ENCODE measurements at regions not wholly inside any gene's neighbourhood (a gene's known extent, or its start where the extent isn't known, plus 50 kb on each side); places are given as distances from the start of the nearest gene placed in this dataset.

DNA sequence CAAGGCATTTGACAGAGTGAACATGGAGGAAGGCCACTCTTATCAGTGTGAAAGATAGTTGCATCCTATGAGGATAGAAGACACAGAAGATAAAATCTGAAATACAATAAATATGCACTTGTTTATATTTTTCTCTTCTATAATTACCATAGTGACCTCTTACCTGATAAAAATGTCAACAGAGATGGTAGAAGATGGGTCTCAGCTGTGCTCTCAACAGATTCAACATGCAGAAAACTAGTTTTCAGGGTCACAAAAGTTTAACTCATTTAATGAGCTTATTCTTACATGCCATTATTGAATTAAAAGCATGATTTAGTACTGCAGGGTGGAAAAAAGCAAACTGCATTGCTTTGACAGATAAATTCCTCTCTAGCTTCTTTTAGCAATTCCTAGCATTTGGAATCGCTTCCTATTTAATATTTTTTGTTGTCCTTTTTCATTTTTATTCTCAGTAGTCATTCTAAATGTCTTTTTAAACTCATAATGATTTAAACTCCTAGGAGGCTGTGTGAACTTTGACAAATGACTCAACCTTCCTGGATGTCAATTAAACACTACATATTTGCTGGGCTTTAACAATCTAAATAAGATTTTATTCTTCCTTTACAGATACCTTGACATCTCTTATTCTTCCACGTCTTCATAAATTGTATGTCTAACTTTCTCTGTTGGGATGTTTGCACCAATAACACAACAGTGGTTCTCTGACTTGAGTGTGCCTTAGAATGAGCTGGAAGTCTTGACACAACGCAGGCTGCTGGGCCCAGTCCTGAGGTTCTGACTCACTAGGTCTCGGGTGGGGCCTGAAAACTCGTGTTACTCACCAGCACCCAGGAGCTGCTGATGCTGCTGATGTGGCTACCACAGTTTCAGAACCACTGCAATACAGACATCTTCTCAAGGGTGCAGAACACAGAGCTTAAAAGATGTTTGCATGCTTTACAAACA is 565.5 kb upstream of the IGFBP3 start:
- Histone ChIP-seq H2BK12ac (ENCODE audit: low read length in 2 of 2) (peak overlapping the region; percentile 43 to 87), H4K91ac (ENCODE audit: low read length) (no peak overlapping the region), H4K8ac (ENCODE audit: low read length) (peak overlapping the region; percentile 81), H2AFZ (ENCODE audit: low read depth, low read length) (no peak overlapping the region), H3K27ac (ENCODE audit: low read length, poor library complexity, severe bottlenecking) (peak overlapping the region; percentile 72), H3K4me1 (ENCODE audit: control insufficient read depth, insufficient read depth, low read depth, low read length) (peaks cover 8% of the 10 kb centered on the region), H3K27me3 (ENCODE audit: control insufficient read depth in 1 of 2, insufficient read depth in 1 of 2, low read length in 2 of 2) (no peaks in the 10 kb centered on the region), H3K18ac (ENCODE audit: low read depth in 1 of 2, low read length in 2 of 2) (no peak overlapping the region), H3K14ac (ENCODE audit: low read length in 2 of 2) (no peak overlapping the region), H2BK5ac (ENCODE audit: low read depth, low read length, poor library complexity, severe bottlenecking) (no peak overlapping the region), H2BK120ac (ENCODE audit: low read depth, low read length) (no peak overlapping the region), H3K4me2 (ENCODE audit: low read length, poor library complexity, severe bottlenecking) (no peak overlapping the region), H3K4me3 (ENCODE audit: insufficient read depth in 1 of 2, low read depth in 1 of 2, low read length in 2 of 2) (no peak overlapping the region), H2AK5ac (ENCODE audit: low read length, severe bottlenecking) (no peak overlapping the region), H3K23ac (ENCODE audit: low read length in 2 of 2) (no peak overlapping the region), H3K4ac (ENCODE audit: low read depth in 1 of 2, low read length in 2 of 2) (peak overlapping the region in 1 of 2 experiments; percentile 56), H2BK15ac (ENCODE audit: low read depth, poor library complexity, severe bottlenecking) (peak overlapping the region; percentile 4), H3K9ac (ENCODE audit: low read length) (peak overlapping the region; percentile 62), H3K9me3 (ENCODE audit: control insufficient read depth, low read length) (no peaks in the 10 kb centered on the region), H3K79me1 (replicated peaks; ENCODE audit: low read length, poor library complexity, severe bottlenecking) (no peaks in the 10 kb centered on the region), H3K36me3 (ENCODE audit: control insufficient read depth in 1 of 2, insufficient read depth in 2 of 2, low read depth in 1 of 2, low read length in 2 of 2) (no peaks in the 10 kb centered on the region)
- DNase-seq: peak; percentile 81
- WGBS: 12% methylated on average over 4 of the region's 5 CpGs

DNA sequence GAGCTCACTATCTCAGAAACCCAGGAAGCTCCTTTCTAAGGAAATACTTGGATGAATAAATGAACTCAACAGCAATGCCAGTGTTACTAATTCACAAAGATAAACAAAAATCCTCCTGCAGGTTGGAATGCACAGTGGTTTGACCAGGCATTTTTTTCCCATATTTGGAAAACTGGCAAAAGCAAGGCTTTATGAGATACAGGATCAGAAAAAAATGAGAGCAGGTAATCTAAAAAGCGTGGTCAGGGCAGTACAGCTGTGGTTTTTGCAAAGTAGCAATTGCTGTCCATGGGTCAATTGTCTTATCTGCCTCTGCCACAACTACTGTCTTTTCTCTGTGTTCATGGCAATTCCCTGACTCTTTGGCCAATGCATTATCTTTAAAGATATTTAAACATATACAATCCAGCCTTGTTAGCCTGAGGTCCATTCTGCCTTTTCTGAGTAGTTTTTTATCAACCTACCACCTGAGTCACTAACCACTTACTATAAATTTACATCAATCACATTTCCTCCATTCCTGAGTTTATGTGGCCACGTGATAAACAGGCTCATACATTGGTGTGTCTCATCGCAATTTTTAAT is 564.5 kb upstream of the IGFBP3 start:
- WGBS: 45% methylated on average over 1 of the region's 3 CpGs
- Histone ChIP-seq H3K4me3 (ENCODE audit: insufficient read depth in 1 of 2, low read depth in 1 of 2, low read length in 2 of 2) (no peak overlapping the region), H2AK5ac (ENCODE audit: low read length, severe bottlenecking) (no peak overlapping the region), H2BK120ac (ENCODE audit: low read depth, low read length) (peak overlapping the region; percentile 34), H2AFZ (ENCODE audit: low read depth, low read length) (no peak overlapping the region), H3K9me3 (ENCODE audit: control insufficient read depth, low read length) (no peaks in the 10 kb centered on the region), H3K27me3 (ENCODE audit: control insufficient read depth in 1 of 2, insufficient read depth in 1 of 2, low read length in 2 of 2) (no peaks in the 10 kb centered on the region), H3K36me3 (ENCODE audit: control insufficient read depth in 1 of 2, insufficient read depth in 2 of 2, low read depth in 1 of 2, low read length in 2 of 2) (no peaks in the 10 kb centered on the region), H3K14ac (ENCODE audit: low read length in 2 of 2) (no peak overlapping the region), H3K23ac (ENCODE audit: low read length in 2 of 2) (no peak overlapping the region), H4K91ac (ENCODE audit: low read length) (no peak overlapping the region), H3K4ac (ENCODE audit: low read depth in 1 of 2, low read length in 2 of 2) (no peak overlapping the region), H2BK15ac (ENCODE audit: low read depth, poor library complexity, severe bottlenecking) (no peak overlapping the region), H3K18ac (ENCODE audit: low read depth in 1 of 2, low read length in 2 of 2) (peak overlapping the region in 1 of 2 experiments; percentile 91), H3K4me1 (ENCODE audit: control insufficient read depth, insufficient read depth, low read depth, low read length) (peaks cover 8% of the 10 kb centered on the region), H4K8ac (ENCODE audit: low read length) (no peak overlapping the region), H2BK5ac (ENCODE audit: low read depth, low read length, poor library complexity, severe bottlenecking) (no peak overlapping the region), H3K79me1 (replicated peaks; ENCODE audit: low read length, poor library complexity, severe bottlenecking) (no peaks in the 10 kb centered on the region), H2BK12ac (ENCODE audit: low read length in 2 of 2) (no peak overlapping the region), H3K4me2 (ENCODE audit: low read length, poor library complexity, severe bottlenecking) (no peak overlapping the region), H3K27ac (ENCODE audit: low read length, poor library complexity, severe bottlenecking) (peak overlapping the region; percentile 94), H3K9ac (ENCODE audit: low read length) (peak overlapping the region; percentile 62)
- peak; percentile 64 for DNase-seq

DNA sequence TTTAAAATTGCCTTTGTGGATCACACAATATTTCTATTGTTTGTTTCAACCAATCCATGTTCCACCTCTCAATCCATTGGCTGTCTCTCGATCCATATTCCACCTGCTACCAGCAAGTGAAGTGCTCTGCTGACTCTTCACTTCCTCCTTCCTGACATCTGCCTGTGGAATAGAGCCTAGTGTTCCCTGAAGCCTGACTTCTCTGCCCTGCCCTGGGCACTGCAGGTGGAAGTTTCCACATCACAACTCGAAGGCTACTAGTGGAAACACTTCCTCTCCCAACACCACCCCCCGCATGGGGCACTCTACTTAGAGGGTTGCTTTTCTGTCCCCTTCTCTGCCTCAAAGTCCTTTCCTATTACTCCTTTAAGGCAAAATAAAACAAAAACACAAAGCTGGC is 563.8 kb upstream of the IGFBP3 start:
- H3K4me2 ChIP-seq (ENCODE audit: low read length, poor library complexity, severe bottlenecking): no peak overlapping the region
- peak overlapping the region; percentile 41 for H4K8ac ChIP-seq (ENCODE audit: low read length)
- peak overlapping the region; percentile 100 for H2AK5ac ChIP-seq (ENCODE audit: low read length, severe bottlenecking)
- H3K27ac ChIP-seq (ENCODE audit: low read length, poor library complexity, severe bottlenecking): peak overlapping the region; percentile 89
- H3K23ac ChIP-seq (ENCODE audit: low read length in 2 of 2): no peak overlapping the region
- H3K14ac ChIP-seq (ENCODE audit: low read length in 2 of 2): no peak overlapping the region
- H3K36me3 ChIP-seq (ENCODE audit: control insufficient read depth in 1 of 2, insufficient read depth in 2 of 2, low read depth in 1 of 2, low read length in 2 of 2): no peaks in the 10 kb centered on the region
- no peaks in the 10 kb centered on the region for H3K79me1 ChIP-seq (replicated peaks; ENCODE audit: low read length, poor library complexity, severe bottlenecking)
- peak overlapping the region; percentile 72 to 95 for H2BK12ac ChIP-seq (ENCODE audit: low read length in 2 of 2)
- no peak overlapping the region for H3K9ac ChIP-seq (ENCODE audit: low read length)
- no peaks in the 10 kb centered on the region for H3K9me3 ChIP-seq (ENCODE audit: control insufficient read depth, low read length)
- DNase-seq: no peak
- peak overlapping the region; percentile 65 to 91 for H3K18ac ChIP-seq (ENCODE audit: low read depth in 1 of 2, low read length in 2 of 2)
- H4K91ac ChIP-seq (ENCODE audit: low read length): peak overlapping the region; percentile 94
- WGBS: 78% methylated on average over 3 of the region's 3 CpGs
- H2BK120ac ChIP-seq (ENCODE audit: low read depth, low read length): peak overlapping the region; percentile 89
- H2BK15ac ChIP-seq (ENCODE audit: low read depth, poor library complexity, severe bottlenecking): peak overlapping the region; percentile 83
- H3K4ac ChIP-seq (ENCODE audit: low read depth in 1 of 2, low read length in 2 of 2): peak overlapping the region in 1 of 2 experiments; percentile 57
- no peaks in the 10 kb centered on the region for H3K27me3 ChIP-seq (ENCODE audit: control insufficient read depth in 1 of 2, insufficient read depth in 1 of 2, low read length in 2 of 2)
- H3K4me3 ChIP-seq (ENCODE audit: insufficient read depth in 1 of 2, low read depth in 1 of 2, low read length in 2 of 2): no peak overlapping the region
- H2BK5ac ChIP-seq (ENCODE audit: low read depth, low read length, poor library complexity, severe bottlenecking): peak overlapping the region; percentile 86
- H3K4me1 ChIP-seq (ENCODE audit: control insufficient read depth, insufficient read depth, low read depth, low read length): peaks cover 10% of the 10 kb centered on the region
- H2AFZ ChIP-seq (ENCODE audit: low read depth, low read length): no peak overlapping the region

DNA sequence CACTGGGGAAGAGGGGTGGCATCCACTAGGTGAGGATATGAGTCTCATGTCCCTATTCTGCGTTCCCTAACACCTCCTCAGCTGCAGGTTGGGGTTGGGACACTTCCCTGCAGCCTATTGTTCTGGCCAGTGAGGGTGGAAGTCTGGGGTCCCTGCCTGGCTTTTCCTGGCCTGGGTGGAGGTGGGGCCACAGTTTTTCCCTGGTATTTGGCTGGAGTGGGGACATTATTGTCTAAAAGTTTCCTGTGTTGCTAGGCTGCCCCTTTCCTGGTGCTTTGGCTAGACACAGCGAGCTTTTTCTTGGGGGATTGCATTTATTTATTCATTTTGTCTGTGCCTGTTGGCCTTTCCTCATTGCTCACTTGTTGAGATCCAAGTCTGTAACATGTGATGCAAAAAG is 559.5 kb upstream of the IGFBP3 start:
- H3K27me3 ChIP-seq (ENCODE audit: control insufficient read depth in 1 of 2, insufficient read depth in 1 of 2, low read length in 2 of 2): no peaks in the 10 kb centered on the region
- no peak overlapping the region for H2AFZ ChIP-seq (ENCODE audit: low read depth, low read length)
- H3K36me3 ChIP-seq (ENCODE audit: control insufficient read depth in 1 of 2, insufficient read depth in 2 of 2, low read depth in 1 of 2, low read length in 2 of 2): no peaks in the 10 kb centered on the region
- DNase-seq: no peak
- no peak overlapping the region for H3K23ac ChIP-seq (ENCODE audit: low read length in 2 of 2)
- H3K14ac ChIP-seq (ENCODE audit: low read length in 2 of 2): no peak overlapping the region
- no peak overlapping the region for H3K27ac ChIP-seq (ENCODE audit: low read length, poor library complexity, severe bottlenecking)
- H4K8ac ChIP-seq (ENCODE audit: low read length): no peak overlapping the region
- no peak overlapping the region for H3K9ac ChIP-seq (ENCODE audit: low read length)
- no peak overlapping the region for H2BK5ac ChIP-seq (ENCODE audit: low read depth, low read length, poor library complexity, severe bottlenecking)
- peaks cover 10% of the 10 kb centered on the region for H3K4me1 ChIP-seq (ENCODE audit: control insufficient read depth, insufficient read depth, low read depth, low read length)
- no peaks in the 10 kb centered on the region for H3K79me1 ChIP-seq (replicated peaks; ENCODE audit: low read length, poor library complexity, severe bottlenecking)
- H3K4ac ChIP-seq (ENCODE audit: low read depth in 1 of 2, low read length in 2 of 2): no peak overlapping the region
- H2AK5ac ChIP-seq (ENCODE audit: low read length, severe bottlenecking): no peak overlapping the region
- no peaks in the 10 kb centered on the region for H3K9me3 ChIP-seq (ENCODE audit: control insufficient read depth, low read length)
- 98% methylated on average over 2 of the region's 2 CpGs for WGBS
- no peak overlapping the region for H3K4me2 ChIP-seq (ENCODE audit: low read length, poor library complexity, severe bottlenecking)
- peak overlapping the region; percentile 3 for H4K91ac ChIP-seq (ENCODE audit: low read length)
- H2BK15ac ChIP-seq (ENCODE audit: low read depth, poor library complexity, severe bottlenecking): no peak overlapping the region
- no peak overlapping the region for H2BK120ac ChIP-seq (ENCODE audit: low read depth, low read length)
- H3K18ac ChIP-seq (ENCODE audit: low read depth in 1 of 2, low read length in 2 of 2): no peak overlapping the region
- H3K4me3 ChIP-seq (ENCODE audit: insufficient read depth in 1 of 2, low read depth in 1 of 2, low read length in 2 of 2): no peak overlapping the region
- peak overlapping the region in 1 of 2 experiments; percentile 25 for H2BK12ac ChIP-seq (ENCODE audit: low read length in 2 of 2)

Data from mesenchymal stem cell (in vitro differentiated cells and primary cell).